Fibroblast of lung (primary cell): ENCODE measurements at regions not wholly inside any gene's neighbourhood (a gene's known extent, or its start where the extent isn't known, plus 50 kb on each side); places are given as distances from the start of the nearest gene placed in this dataset.

Experiments
- DNase-seq, 2 donors: peaks; one replicate each; pipeline versions ENCODE4 v3.0.0 to v3.0.0-alpha.2; 2010; ENCODE audit warnings: low read depth in 2 of 2
- H2AFZ ChIP-seq: 2 replicates; pipeline ENCODE4 v1.5.1; 2012; ENCODE audit warnings: low read length, control low read depth, inconsistent platforms
- H3K27ac ChIP-seq: 2 replicates; pipeline ENCODE4 v1.5.1; 2011; ENCODE audit warnings: low read length, control low read depth; ENCODE audit not compliant: insufficient read depth
- H3K27me3 ChIP-seq: 2 replicates; pipeline ENCODE4 v1.5.1; 2011; ENCODE audit warnings: mild to moderate bottlenecking, low read length; ENCODE audit not compliant: control insufficient read depth, insufficient read depth
- H3K36me3 ChIP-seq: 2 replicates; pipeline ENCODE4 v1.5.1; 2011; ENCODE audit warnings: low read length; ENCODE audit not compliant: control insufficient read depth, insufficient read depth
- H3K4me1 ChIP-seq: 2 replicates; pipeline ENCODE4 v1.5.1; 2011; ENCODE audit warnings: low read length; ENCODE audit not compliant: control insufficient read depth, insufficient read depth; ENCODE audit errors: extremely low read depth
- H3K4me2 ChIP-seq: 2 replicates; pipeline ENCODE4 v1.5.1; 2011; ENCODE audit warnings: low read length, control low read depth; ENCODE audit not compliant: insufficient read depth; ENCODE audit errors: extremely low read depth
- H3K4me3 ChIP-seq, 4 experiments: fragments of 200-600 bp in 1 of 4; sonication (generic) in 1 of 4; replicated peaks in 1 of 4; 2 replicates each; pipeline ENCODE4 v1.5.1; 2011 to 2016; ENCODE audit warnings: low read length in 4 of 4, low read depth in 3 of 4, mild to moderate bottlenecking in 3 of 4, control low read depth in 2 of 4, inconsistent platforms in 1 of 4, mixed read lengths in 1 of 4; ENCODE audit not compliant: insufficient read depth in 1 of 4; ENCODE audit errors: control extremely low read depth in 1 of 4
- H3K79me2 ChIP-seq: 2 replicates; pipeline ENCODE4 v1.5.1; 2012; ENCODE audit warnings: mild to moderate bottlenecking, low read length, inconsistent platforms; ENCODE audit not compliant: control insufficient read depth, insufficient read depth
- H3K9ac ChIP-seq: 2 replicates; pipeline ENCODE4 v1.5.1; 2011; ENCODE audit warnings: mild to moderate bottlenecking, low read length, control low read depth; ENCODE audit not compliant: insufficient read depth
- H3K9me3 ChIP-seq: 2 replicates; pipeline ENCODE4 v1.5.1; 2012; ENCODE audit warnings: low read depth, low read length; ENCODE audit not compliant: control insufficient read depth, insufficient read depth
- H4K20me1 ChIP-seq: 2 replicates; pipeline ENCODE4 v1.5.1; 2011; ENCODE audit warnings: low read length; ENCODE audit not compliant: control insufficient read depth, insufficient read depth; ENCODE audit errors: extremely low read depth
- CTCF ChIP-seq, 2 donors: IDR thresholded peaks in 1 of 2; conservative IDR thresholded peaks in 1 of 2; 1 replicate in 1 of 2; 2 replicates in 1 of 2; pipeline ENCODE4 v1.5.1; 2011 to 2012; ENCODE audit warnings: low read length in 2 of 2, control low read depth in 1 of 2, inconsistent platforms in 1 of 2, low read depth in 1 of 2, mild to moderate bottlenecking in 1 of 2
- EZH2 ChIP-seq: IDR thresholded peaks from 2 replicates; pipeline ENCODE4 v1.5.1; 2012; ENCODE audit warnings: low read length, control low read depth, mild to moderate bottlenecking; ENCODE audit errors: missing control alignments

- no peak overlapping the region for H3K4me2 ChIP-seq
- TF ChIP-seq EZH2 (no peak), CTCF (conservative IDR thresholded peaks at IDR 0.05 in 1 of 2, IDR thresholded peaks at IDR 0.05 in 1 of 2; ENCODE audit: low read depth in 1 of 2, low read length in 2 of 2) (no peak)
- H4K20me1 ChIP-seq = no peaks in the 10 kb centered on the region
- H3K9ac ChIP-seq = no peak overlapping the region
- no peaks in the 10 kb centered on the region for H3K27me3 ChIP-seq
- H3K27ac ChIP-seq = no peak overlapping the region
- no peaks in the 10 kb centered on the region for H3K79me2 ChIP-seq
- no peak overlapping the region for H3K4me3 ChIP-seq
- H3K36me3 ChIP-seq = no peaks in the 10 kb centered on the region
- no peaks in the 10 kb centered on the region for H3K4me1 ChIP-seq
- no peak for DNase-seq
- no peaks in the 10 kb centered on the region for H3K9me3 ChIP-seq
- no peak overlapping the region for H2AFZ ChIP-seq
Measured at GRCh38 chr4:19838858-19839257, 412.8 kb upstream of the SLIT2 start.

- H4K20me1 ChIP-seq = no peaks in the 10 kb centered on the region
- no peak overlapping the region for H3K27ac ChIP-seq
- no peak overlapping the region for H2AFZ ChIP-seq
- H3K4me2 ChIP-seq = no peak overlapping the region
- no peak overlapping the region for H3K4me3 ChIP-seq
- no peaks in the 10 kb centered on the region for H3K79me2 ChIP-seq
- TF ChIP-seq CTCF (conservative IDR thresholded peaks at IDR 0.05 in 1 of 2, IDR thresholded peaks at IDR 0.05 in 1 of 2; ENCODE audit: low read depth in 1 of 2, low read length in 2 of 2) = no peak
- no peak for TF ChIP-seq EZH2
- no peaks in the 10 kb centered on the region for H3K36me3 ChIP-seq
- DNase-seq = no peak
- H3K4me1 ChIP-seq = peaks cover 8% of the 10 kb centered on the region
- H3K9me3 ChIP-seq = no peaks in the 10 kb centered on the region
- no peaks in the 10 kb centered on the region for H3K27me3 ChIP-seq
- no peak overlapping the region for H3K9ac ChIP-seq
Measured at GRCh38 chr4:19835429-19835828, 416.3 kb upstream of the SLIT2 start.

GRCh38 chr4:19832411-19832810 lies 419.3 kb upstream of the SLIT2 start:
- H3K27me3 ChIP-seq = no peaks in the 10 kb centered on the region
- H2AFZ ChIP-seq = no peak overlapping the region
- H3K9me3 ChIP-seq = no peaks in the 10 kb centered on the region
- no peak overlapping the region for H3K9ac ChIP-seq
- H3K4me2 ChIP-seq = peak overlapping the region; percentile 59
- H3K27ac ChIP-seq = no peak overlapping the region
- TF ChIP-seq EZH2 (no peak), CTCF (conservative IDR thresholded peaks at IDR 0.05 in 1 of 2, IDR thresholded peaks at IDR 0.05 in 1 of 2; ENCODE audit: low read depth in 1 of 2, low read length in 2 of 2) (no peak)
- H3K36me3 ChIP-seq = no peaks in the 10 kb centered on the region
- H3K79me2 ChIP-seq = no peaks in the 10 kb centered on the region
- DNase-seq = peak; percentile 32 to 47
- H3K4me1 ChIP-seq = peaks cover 8% of the 10 kb centered on the region
- no peak overlapping the region for H3K4me3 ChIP-seq
- H4K20me1 ChIP-seq = no peaks in the 10 kb centered on the region
